NCI-H1092 (cell line): ENCODE measurements at regions not wholly inside any gene's neighbourhood (a gene's known extent, or its start where the extent isn't known, plus 50 kb on each side); places are given as distances from the start of the nearest gene placed in this dataset.
"Not testable (repeated sequence)": the region's sequence is repeated elsewhere in the genome, so short reads cannot be mapped to it uniquely, and the experiment has no call there.

Experiments
- DNase-seq: peaks from one replicate; lab custom pipeline; 2025; lab: John Stamatoyannopoulos, UW

- not testable (repeated sequence) for DNase-seq
Observed at GRCh38 chr9:94387338-94388010, 59.0 kb upstream of the NUTM2F start.

DNA sequence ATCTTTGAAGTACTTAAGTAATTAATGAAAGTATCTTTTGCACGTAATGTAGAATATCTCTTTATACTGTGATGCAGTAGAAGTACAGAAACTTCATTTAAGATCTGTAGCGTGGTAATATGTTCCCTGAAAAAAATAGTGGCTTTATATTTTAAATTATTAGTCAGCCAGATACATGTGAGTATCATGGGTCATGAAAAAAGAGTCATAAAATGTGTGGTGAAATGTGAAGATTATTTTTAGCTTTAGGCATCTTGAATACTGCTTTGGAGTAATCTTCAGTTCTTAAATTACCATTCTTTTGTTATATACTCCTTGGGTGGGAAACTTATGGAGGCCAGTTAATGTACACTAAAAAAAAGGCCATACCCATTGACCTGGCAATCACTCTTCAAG is 59.6 kb upstream of the NUTM2F start:
- DNase-seq = not testable (repeated sequence)

DNA sequence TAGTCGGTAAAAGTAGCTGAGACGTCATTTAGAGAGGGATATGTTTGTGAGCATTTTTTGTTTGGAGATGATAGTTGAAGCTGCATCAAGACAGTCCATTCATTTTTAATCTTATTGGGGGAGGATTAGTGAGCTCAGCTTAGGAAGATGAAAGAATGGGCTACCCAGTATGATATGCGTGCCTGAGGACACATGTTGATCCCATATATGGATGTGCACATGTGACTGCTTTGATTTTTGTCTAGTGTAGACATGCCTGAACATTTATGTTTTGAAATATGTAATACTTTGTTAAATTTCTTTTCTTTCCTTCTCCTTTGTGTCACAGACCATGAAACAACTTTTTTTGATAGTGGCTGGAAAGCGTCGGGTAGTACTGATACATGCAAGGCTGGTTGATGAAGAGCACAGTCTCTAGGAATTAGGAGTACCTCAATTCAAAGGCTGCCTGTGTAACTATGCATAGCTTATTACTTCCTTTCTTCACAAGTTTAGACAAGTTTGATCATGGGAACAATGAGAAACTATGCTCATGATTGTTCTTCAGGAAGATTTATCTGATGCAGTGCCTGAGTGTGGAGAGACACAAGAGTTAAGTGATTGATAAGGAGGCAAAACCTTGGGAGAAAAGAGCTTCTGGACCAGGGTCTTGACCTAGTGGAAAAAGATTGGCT is 62.1 kb upstream of the NUTM2F start:
- not testable (repeated sequence) for DNase-seq

DNA sequence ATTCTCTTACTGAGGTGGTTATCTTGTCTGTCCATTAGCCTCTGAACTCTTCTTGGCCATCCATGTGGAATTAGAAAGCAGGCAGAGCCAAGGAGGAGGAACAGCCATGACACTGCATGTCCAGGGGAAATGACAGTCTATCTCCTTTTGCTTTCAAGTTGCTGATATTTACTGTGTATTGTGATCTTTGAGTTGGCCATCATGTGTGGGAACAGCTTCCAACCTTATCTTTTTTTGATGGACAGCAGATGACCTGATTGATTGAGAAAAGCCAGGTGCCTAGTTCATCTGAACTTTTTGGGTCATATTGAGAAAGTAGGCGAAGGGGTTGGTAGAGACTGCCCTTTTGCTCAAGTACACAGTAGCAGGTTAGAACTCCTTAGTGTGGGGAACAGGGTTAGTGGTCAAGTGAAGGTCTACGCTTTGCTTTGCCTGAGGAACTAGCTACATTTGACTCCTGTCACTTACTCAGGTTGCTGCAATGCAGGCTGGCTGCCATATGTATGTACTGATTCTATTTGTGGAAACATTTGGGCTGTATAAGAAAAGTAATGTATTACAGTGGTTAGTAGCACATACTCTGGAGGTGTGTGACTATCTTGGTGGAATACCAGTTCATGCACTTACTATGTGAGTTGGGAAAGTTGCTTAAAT is 64.7 kb upstream of the NUTM2F start:
- not testable (repeated sequence) for DNase-seq

DNA sequence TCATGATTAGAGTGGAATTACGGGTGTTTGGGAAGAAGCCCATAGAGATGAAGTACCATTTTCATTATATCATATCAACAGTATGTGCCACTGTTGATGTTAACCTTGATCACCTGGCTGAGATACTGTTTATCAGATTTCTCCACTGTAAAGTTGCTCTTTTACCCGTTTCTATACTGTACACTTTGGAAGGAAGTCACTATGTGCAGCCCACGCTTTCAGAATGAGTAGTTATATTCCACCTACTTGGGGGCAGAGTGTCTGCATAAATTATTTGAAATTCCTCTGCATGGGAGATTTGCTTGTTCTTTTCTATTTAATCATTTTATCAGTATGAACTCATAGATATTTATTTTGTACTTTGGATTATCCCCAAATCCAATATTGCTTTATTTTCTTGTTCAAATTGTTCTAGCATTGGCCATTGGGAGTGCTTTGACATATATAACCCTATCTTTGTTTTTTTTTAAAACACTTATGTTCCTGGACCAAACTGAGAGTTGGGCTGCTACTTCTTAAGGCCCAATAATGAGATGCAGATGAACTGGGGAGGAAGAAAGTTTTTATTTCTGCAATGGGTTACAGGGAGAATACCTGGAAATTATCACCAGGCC is 69.4 kb upstream of the NUTM2F start:
- not testable (repeated sequence) for DNase-seq

- not testable (repeated sequence) for DNase-seq
Observed at GRCh38 chr9:94400461-94400860, 72.0 kb upstream of the NUTM2F start.

GRCh38 chr9:94402795-94403194 is 74.4 kb upstream of the NUTM2F start:
- not testable (repeated sequence) for DNase-seq

GRCh38 chr9:94403571-94403970 is 75.1 kb upstream of the NUTM2F start:
- not testable (repeated sequence) for DNase-seq

GRCh38 chr9:94413665-94414064 is 85.2 kb upstream of the NUTM2F start:
- DNase-seq = not testable (repeated sequence)

GRCh38 chr9:94415111-94415510 is 86.7 kb upstream of the NUTM2F start:
- DNase-seq = not testable (repeated sequence)

DNA sequence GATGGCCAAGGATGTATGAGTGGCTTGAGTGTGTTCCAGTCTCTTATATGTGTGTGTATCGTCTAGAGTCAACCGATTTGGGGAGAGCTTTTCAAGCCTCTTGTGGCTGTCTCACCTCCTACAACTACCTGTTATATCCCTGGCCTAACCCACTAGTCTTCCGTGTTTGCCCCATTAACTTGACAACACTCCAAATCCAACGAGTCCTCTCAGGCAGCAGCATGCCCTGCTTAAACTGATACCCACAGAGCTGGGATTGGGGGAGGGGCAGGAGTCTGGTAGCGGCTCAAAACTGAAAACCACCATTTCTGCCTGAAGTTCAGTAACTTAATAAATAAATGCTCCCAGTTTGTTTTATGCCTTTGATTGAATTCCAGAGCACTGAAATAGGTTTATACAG is 91.7 kb upstream of the NUTM2F start:
- not testable (repeated sequence) for DNase-seq

- not testable (repeated sequence) for DNase-seq
Observed at GRCh38 chr9:94421951-94422350, 93.5 kb upstream of the NUTM2F start.

DNA sequence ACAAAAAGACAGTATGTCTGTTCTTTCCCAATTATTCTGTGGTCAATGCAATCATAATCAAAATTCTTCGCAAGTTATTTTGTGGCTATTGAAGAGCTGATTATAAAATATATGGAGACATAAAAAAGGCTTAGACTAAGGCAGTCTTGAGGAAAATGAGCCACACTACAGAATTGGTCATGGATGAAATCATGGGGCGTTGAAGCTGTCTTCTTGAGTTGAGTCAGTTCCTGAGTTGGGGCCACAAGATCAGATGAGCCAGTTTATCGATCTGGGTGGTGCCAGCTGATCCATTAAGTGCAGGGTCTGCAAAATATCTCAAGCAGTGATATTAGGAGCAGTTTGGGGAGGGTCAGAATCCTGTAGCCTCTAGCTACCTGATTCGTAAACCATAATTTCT is 96.9 kb upstream of the NUTM2F start:
- DNase-seq = not testable (repeated sequence)

DNA sequence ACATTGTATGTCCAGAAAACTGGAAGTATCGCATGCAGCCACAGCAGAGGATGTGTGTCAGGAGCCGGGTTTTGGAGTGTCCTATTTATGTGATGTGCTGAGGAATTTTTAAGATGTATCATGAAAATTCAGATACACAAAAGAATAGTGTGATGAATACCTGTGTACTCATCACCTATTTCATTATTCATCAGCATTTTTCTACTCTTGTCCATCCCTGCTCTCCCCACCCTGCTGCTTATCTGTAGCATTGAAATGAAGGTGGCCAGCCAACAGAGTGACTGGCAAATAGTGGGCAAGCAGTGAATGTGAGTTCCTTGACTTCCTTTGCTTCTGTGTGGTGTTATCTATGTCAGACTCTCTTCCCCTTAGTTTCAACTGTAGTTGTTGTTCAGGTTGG is 108.7 kb upstream of the NUTM2F start:
- DNase-seq = not testable (repeated sequence)

DNA sequence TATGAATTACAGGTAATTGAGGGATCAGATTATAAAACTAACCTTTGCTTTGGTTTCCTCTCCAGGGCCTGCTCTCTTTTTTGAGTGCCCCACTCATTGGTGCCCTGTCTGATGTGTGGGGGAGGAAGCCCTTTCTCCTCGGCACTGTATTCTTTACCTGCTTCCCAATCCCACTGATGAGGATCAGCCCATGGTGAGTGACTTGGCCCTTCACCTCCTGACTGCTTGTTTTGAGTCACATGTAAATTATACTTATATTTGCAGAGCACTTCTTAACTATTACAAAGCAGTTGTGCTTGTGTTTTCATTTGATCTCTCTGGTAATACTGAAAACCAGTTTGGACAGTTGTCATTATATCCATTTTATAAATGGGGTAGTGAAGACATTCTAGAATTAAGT is 109.9 kb upstream of the NUTM2F start:
- DNase-seq = not testable (repeated sequence)

- not testable (repeated sequence) for DNase-seq
Observed at GRCh38 chr9:94441146-94441545, 112.7 kb upstream of the NUTM2F start.

GRCh38 chr9:94441796-94442195 is 113.1 kb upstream of the PCAT7 start:
- DNase-seq = no peak

DNA sequence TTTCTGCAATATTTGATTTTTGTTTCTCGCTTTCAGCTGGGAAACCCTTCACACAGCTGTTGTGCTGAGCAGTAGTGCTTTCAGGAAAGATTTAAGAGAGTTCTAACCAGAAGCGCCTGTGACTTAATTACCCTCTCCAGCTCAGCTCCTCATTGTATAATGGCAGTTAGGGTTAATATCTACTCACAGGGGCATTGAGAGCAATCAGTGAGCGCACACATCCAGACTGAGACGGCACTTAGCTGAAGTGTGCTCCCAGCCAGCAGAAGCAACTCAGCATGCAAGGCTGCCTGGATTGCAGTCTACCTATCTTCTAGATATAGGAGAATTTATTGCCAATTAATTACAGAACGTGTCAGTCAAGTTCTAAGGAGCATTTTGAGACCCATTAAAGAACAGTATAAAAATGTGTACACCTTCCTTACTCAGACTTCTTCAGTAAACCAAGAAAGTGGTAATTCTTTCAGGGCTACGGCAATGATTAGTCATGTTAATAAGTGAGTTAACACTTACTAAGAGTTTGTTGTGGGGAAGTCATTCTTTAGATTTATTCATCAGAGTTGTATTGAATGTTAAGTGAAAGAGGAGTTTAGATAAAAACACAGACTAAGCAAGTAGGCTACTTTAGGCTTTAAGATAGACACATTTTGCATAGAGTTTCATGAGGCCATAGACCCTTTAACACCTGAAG is 111.7 kb upstream of the PCAT7 start:
- DNase-seq = peak; percentile 72

DNA sequence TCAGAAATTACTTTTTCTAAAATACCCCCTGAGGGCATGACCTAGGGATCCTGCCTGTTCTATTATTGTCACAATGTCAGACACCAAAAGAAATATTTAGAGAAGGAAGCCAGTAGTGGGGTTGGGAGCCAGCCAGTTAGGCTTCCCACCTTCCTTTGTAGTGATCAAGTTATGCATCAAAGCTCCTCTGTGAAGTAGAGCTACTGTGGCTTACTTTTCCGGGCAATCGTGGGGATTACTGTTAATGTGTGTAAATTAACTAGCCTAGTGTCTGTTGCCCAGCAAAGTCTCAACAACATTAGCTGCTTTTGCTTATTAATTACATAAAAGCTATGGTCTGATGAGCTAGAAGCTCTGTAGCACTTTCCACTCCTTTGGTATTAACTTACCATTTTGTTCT is 109.0 kb upstream of the PCAT7 start:
- DNase-seq = no peak

- no peak for DNase-seq
Observed at GRCh38 chr9:94449486-94449885, 105.4 kb upstream of the PCAT7 start.

DNA sequence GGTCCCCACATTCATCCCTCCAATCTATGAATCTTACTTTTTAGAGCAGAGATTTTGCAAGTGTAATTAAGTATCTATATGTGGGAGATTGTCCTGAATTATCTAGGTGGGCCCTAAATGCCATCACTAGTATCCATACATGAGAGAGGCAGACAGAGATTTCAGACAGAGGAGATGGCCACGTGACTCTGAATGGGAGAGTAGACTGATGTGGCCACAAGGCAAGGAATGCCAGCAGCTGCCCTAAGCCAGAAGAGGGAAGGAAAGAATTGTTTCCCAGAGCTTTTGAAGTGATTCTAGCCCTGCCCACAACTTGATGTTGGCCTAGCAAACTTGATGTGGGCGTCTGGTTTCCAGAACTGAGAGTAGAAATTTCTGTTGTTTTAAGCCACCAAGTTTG is 90.1 kb upstream of the PCAT7 start:
- DNase-seq = no peak

DNA sequence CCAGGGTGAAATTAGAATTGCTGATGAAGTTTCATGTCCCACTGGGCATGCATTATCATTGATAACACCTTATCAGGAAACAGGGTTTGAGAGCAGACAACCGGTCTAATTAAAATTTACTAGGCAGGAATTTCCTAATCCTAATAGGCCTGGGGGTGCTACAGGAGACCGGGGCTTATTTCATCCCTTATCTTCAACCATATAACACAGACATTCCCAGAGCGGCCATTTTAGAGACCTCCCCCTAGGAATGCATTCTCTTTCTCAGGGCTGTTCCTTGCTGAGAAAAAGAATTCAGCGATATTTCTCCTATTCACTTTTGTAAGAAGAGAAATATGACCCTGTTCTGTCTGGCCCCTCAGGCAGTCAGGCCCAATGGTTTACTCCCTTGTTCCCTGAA is 82.8 kb upstream of the PCAT7 start:
- not testable (repeated sequence) for DNase-seq
